ENCODE measurements at regions not wholly inside any gene's neighbourhood (a gene's known extent, or its start where the extent isn't known, plus 50 kb on each side); places are given as distances from the start of the nearest gene placed in this dataset.

DNA sequence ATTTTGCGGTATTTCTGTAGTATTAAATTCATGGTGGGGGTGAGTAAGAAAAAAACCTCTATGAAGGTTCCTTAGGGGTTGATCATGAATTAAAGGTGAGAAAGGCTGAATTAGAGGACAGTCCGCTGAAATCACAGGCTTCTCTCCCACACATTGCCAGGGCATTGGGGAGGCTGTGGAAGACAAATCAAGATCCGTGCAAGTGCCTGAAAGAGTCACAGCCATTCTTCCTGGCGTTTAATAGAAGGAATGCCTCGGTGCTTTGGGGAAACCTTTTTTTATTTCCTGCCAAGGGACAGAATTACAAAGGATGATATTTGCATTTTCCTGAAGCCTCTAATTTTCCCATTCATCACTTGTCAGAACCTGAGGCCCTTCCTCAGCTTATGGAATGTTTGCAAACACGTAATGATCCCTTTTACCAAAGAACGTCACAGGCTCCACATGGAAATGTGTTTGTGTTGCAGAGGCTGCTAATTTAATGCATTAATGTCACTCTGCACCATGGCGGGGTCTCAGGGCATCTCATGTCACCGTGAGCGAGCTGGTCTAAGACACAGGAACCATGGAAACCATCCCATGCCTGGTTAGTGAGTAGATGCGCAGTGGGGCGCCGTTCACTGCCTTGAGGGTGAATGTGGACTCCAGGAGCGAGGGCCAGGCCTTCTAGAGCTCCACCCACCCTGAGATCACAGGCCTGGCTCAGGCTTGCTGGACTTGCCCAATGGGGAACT is 185.9 kb upstream of the SULF2 start:
- no peak for DNase-seq (ENCODE audit: low spot score)

- DNase-seq (ENCODE audit: low spot score), result no peak
Observed at GRCh38 chr20:47970282-47970903, 185.1 kb upstream of the SULF2 start.

DNA sequence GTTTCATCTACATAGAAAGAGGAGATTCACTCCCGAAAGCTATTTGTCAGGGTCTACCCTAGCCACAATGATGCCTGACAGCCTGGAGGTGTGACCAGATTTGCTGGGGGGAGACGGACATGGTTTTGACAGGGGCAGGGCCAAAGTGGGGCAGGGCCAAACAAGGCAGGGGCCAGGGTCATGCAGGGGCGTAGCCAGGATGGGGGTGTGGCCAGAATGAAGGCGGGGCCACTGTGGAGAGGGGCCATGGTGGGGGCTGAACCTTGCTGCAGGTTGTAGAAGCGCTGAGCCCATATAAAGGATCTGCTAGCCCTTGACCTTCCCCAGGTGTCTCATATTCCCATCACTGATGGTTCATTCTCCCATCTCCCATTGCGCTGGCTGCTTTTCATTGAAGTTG is 184.1 kb upstream of the SULF2 start:
- DNase-seq (ENCODE audit: low spot score), result no peak

DNA sequence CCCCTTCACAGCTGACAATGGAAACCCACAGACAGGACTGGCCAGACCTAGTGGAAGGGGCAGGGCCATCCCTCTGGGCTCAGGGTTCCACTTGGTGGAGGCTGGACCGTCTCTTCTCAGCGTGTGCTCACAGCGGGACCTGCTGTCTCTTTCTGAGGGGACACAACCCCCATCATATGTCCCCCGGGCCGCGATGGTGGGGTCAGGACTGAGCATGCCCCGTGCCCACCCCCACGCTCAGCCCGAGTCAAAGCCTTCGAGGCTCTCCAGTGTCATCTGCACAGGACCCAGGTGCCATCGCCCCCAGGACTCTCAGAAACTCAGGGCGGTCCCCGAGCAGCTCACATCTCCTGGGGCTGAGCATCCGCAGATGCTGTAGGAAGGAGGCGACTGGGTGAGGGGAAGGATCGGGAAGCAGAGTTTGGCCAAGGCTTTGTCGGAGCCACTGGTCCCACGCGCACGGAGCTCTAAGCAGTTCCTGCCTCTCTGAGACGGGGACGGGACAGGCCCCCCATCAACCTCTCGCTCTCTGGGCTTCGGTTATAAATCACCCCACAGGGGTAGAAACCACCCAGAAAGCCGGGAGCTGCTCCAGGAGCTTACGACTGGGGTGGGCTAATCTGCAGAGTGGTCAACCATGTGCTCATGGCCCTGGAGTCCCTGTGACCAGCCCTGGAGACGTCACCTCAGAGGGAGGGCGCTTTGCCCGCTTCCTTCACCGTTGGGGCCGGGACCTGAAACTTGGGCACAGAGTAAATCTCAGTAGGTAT is 183.4 kb upstream of the SULF2 start:
- no peak for DNase-seq (ENCODE audit: low spot score)

DNA sequence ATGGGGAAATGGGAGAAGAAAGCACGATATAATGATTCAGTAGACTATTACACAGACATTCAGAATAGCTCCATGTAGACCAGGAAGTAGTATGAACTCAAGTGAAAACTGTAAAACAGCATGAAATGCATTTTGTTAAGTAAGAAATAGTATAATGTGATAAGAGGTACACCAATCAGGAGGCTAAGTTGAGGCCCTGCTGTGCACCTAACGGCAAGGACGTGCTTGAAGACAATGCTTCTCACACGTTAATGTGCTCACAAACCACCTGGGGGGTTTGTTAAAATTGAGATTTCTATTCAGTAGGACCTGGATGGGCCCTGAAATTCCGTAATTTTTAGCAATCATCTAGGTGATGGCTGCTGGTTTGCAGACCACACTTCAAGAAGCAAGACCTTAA is 178.9 kb upstream of the SULF2 start:
- DNase-seq (ENCODE audit: low spot score), result no peak

DNA sequence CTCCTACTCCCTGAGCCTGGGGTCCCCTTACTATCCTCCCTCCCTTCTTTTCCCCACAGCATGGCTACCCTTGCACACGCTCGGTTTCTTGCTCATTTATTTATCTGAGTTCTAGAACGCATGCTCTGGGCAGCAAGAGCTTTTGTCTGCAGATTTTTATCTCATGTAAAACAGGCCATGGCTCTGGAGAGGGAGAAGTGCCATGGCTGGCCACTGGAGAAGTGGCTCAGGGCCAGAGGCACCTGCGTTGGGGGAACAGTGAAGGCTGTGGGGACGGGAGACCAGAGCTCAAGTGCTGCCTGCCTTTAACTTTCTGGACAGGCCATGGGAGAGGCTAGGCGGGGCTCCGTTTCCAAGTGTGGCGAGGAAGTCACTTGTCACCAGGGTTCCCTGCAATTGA is 177.7 kb upstream of the SULF2 start:
- DNase-seq (ENCODE audit: low spot score), result no peak

- DNase-seq (ENCODE audit: low spot score), result no peak
Observed at GRCh38 chr20:47962286-47962963, 177.1 kb upstream of the SULF2 start.

DNA sequence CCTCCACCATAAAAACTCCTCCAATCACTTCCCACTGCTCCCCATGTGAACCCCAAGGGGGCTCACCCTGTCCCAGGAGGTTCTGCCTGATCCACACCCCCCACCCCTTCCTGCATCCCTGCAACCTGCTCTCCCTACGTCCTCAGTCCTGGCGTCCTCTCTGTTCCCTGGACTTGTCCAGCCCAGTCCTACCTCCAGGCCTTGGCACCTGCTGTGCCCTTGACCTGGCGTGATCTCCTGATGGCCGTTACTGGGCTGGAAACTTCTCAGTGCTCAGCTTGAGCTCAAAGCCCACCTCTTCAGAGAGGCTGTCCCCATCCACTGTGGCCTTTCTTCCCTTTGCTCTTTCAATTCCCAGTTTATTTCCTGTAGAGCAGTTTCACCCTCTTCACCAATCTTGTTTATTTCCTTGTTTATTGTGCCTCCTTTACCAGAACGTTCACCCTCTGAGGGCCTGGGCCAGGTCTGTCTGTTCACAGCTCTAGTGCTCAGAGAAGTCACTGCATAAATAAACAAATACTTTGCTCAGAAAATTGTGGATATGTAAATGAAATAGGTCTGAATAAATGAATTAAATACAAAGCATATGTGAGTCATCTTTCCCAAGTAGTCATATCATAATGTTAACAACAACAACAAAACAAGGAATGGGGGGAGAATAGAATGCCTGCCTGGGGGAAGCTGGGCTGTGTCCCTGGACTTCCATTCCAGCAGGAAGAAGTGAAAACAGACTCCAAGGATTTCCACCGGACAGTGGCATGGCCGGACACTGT is 175.7 kb upstream of the SULF2 start:
- no peak for DNase-seq (ENCODE audit: low spot score)

DNA sequence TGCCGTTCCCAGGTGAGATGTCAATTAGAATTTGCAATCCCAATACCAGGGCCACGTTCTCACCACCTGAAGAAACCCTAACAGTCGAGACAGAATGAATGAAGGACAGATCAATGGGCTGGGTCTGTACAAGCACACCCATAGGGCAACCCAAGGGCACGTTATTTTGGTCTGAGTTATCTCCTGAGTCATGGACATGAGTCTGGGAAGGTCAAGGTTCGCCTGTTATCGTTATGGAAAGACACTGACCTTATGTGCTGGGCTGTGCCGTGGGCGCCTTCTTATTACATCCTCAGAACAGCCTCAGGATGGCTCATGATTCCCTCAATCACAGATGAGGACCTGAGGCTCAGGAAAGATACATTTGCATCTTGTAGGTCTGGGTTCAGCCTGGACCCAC is 175.0 kb upstream of the SULF2 start:
- DNase-seq (ENCODE audit: low spot score), result no peak

GRCh38 chr20:47957989-47958801 is 172.9 kb upstream of the SULF2 start:
- DNase-seq (ENCODE audit: low spot score), result peak; percentile 60

- no peak for DNase-seq (ENCODE audit: low spot score)
Observed at GRCh38 chr20:47957135-47957534, 171.9 kb upstream of the SULF2 start.

- DNase-seq (ENCODE audit: low spot score), result peak; percentile 16
Observed at GRCh38 chr20:47956268-47956995, 171.2 kb upstream of the SULF2 start.

DNA sequence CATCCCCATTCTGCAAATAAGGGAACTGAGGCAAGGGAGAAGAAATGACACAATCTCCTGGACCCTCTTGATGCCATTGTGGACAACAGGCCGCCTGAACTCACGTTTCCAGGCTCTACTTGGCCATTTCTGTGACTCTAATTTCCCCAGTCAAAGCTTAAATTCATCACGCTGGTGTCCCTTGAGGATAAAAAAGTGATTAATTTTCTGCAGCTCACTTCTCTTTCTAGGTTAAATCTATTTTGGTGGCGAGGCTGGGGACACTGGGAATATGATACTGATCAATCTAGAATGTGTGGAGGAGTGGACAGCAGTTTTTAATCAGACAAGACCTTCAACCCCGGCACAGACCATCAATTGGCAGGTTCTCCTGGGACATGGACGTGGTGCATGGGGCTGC is 168.2 kb upstream of the SULF2 start:
- no peak for DNase-seq (ENCODE audit: low spot score)

DNA sequence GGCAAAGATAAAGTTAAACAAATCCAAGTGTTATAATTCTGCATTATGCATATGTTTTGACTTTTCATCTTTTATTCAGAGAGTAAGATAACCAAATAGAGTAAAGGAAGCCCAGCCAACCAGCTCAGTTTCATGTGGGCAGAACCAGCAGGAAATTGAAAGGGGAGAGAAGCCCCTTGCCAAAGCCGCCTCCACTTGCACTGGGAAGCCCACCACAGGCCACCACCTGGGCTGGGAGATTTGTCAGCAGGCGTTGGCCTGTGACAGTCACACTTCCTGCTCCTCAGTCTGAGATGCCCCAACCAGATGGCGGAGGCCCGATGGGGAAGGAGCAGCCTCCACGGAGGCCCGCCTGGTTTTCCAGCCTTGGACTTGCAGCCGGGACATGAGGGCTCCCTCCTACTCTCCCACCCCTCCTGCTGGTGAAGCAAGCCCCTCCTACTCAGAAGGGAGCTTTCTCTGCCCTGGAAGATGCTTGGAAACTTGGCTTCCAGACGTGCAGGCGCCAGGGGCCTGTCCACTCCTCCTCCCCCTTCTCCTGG is 166.8 kb upstream of the SULF2 start:
- DNase-seq (ENCODE audit: low spot score), result no peak

DNA sequence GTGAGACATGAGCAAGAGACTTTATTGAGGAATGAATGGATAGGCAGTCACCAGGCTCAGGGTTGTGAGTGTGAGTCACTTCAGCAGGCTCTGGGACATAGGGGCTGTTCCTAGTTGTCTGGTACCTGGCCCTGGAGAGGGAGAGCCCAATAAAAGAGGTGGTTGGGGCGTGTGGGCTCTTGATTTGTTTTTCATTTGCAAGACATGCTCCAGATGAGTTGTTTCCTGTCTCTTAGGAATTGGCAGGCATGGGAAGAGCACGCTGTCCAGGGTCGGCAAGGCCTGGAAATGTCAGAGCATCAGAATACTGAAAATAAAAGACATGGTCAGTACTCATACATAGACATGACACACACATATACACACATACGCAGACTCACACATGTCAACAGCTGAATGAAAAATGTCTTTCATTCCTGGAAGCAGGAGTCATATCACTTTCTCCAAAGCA is 166.3 kb upstream of the SULF2 start:
- peak; percentile 9 for DNase-seq (ENCODE audit: low spot score)

- no peak for DNase-seq (ENCODE audit: low spot score)
Observed at GRCh38 chr20:47950913-47951283, 165.6 kb upstream of the SULF2 start.

GRCh38 chr20:47950124-47950912 is 165.0 kb upstream of the SULF2 start:
- peak; percentile 33 for DNase-seq (ENCODE audit: low spot score)

- no peak for DNase-seq (ENCODE audit: low spot score)
Observed at GRCh38 chr20:47949230-47949629, 163.9 kb upstream of the SULF2 start.

DNA sequence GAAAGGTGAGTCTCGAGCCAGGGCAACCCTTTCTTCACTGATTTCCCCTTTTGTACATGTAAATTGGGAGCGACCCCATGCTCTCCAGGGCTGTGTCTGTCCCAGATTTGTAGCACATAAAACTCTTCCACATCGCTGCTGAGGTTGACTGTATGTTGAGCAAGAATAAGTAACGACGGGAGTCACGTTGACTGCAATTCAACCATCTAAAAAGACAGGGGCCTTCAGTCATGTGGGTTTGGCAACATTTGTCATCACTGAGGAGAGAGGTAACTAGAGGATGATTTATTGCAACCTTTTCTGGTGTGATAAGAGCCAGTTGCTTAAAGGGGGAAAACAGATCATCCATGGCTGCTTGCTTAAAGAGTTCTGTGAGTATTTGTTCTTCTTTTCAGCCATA is 159.4 kb upstream of the SULF2 start:
- no peak for DNase-seq (ENCODE audit: low spot score)
